Gastroesophageal sphincter (tissue), 3 donors: ENCODE measurements at regions not wholly inside any gene's neighbourhood (a gene's known extent, or its start where the extent isn't known, plus 50 kb on each side); places are given as distances from the start of the nearest gene placed in this dataset.

ENCODE experiments used
- POLR2A ChIP-seq, 2 donors: fragments of 450-650 bp; IDR thresholded peaks; one replicate each; pipeline ENCODE4 v1.6.1; 2017; ENCODE audit warnings: antibody characterized with exemption in 2 of 2, mild to moderate bottlenecking in 2 of 2, moderate library complexity in 1 of 2
- POLR2AphosphoS5 ChIP-seq: sonication (generic); formaldehyde crosslinking; IDR thresholded peaks from one replicate; pipeline ENCODE4 v1.6.1; 2017; ENCODE audit warnings: antibody characterized with exemption
- TF ChIP-seq, protein P1 (sequence below), 4 experiments: fragments of 200-600 bp in 2 of 4; fragments of 450-650 bp in 2 of 4; sonication (generic) in 1 of 4; IDR thresholded peaks; one replicate each; pipeline ENCODE4 v1.5.1; 2017 to 2019; ENCODE audit warnings: antibody characterized with exemption in 4 of 4, mild to moderate bottlenecking in 2 of 4, moderate library complexity in 2 of 4

DNA sequence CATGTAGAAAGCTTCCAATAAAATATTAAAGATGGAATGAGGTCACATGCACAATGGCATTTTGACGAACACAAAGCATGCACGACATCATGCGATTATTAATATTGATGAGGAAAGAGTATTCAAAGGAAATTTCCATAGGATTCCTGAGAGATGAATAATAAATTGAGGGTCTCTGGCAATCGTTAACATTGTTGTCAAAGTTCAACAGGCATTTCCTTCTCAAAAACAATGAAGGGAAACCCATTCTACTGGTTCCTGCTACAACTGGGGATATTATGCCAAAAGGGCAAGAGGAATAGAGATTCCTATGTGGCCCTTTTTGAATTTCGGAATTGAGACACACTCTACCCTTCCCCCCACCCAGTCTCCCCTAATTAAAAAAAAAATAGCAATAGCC is 128.3 kb upstream of the NUDT7 start:
- no peak for TF ChIP-seq POLR2AphosphoS5
- TF ChIP-seq POLR2A (IDR thresholded peaks at IDR 0.05), result no peak
- TF ChIP-seq, protein P1, sequence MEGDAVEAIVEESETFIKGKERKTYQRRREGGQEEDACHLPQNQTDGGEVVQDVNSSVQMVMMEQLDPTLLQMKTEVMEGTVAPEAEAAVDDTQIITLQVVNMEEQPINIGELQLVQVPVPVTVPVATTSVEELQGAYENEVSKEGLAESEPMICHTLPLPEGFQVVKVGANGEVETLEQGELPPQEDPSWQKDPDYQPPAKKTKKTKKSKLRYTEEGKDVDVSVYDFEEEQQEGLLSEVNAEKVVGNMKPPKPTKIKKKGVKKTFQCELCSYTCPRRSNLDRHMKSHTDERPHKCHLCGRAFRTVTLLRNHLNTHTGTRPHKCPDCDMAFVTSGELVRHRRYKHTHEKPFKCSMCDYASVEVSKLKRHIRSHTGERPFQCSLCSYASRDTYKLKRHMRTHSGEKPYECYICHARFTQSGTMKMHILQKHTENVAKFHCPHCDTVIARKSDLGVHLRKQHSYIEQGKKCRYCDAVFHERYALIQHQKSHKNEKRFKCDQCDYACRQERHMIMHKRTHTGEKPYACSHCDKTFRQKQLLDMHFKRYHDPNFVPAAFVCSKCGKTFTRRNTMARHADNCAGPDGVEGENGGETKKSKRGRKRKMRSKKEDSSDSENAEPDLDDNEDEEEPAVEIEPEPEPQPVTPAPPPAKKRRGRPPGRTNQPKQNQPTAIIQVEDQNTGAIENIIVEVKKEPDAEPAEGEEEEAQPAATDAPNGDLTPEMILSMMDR (IDR thresholded peaks at IDR 0.05), result no peak
